HG03108 (cell line): ENCODE measurements at regions not wholly inside any gene's neighbourhood (a gene's known extent, or its start where the extent isn't known, plus 50 kb on each side); places are given as distances from the start of the nearest gene placed in this dataset.
"Not testable (repeated sequence)": the region's sequence is repeated elsewhere in the genome, so short reads cannot be mapped to it uniquely, and the experiment has no call there.

Experiments used
- ATAC-seq: cut with Tn5 transposase; IDR thresholded peaks from one replicate; pipeline ENCODE4 v1.9.1; 2021; ENCODE audit warnings: moderate library complexity; ENCODE audit not compliant: unreplicated experiment

- no peak for ATAC-seq
These were observed 378.4 kb upstream of the NRP1 start for GRCh38 chr10:33712825-33713224.

- ATAC-seq: no peak
These were observed 375.5 kb upstream of the NRP1 start for GRCh38 chr10:33710006-33710405.

- no peak for ATAC-seq
These were observed 374.7 kb upstream of the NRP1 start for GRCh38 chr10:33709008-33709753.

DNA sequence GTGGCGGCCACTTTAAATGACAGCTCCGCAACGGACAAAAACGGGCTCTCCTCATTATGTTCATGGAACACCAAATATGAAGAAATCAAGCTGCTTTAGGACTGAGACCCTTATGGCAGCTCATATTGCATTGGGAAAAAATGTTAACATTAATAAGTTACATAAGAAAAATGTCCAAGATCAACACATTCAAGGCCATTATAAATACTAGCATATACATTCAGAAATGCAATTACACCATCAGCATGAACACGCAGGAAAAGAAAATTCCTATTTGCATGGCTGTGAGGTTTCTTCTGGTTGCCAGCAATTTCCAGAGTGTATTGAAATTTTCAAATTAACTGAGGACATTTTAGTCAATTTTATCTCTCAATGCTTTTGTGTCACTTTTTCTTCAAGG is 374.1 kb upstream of the NRP1 start:
- ATAC-seq: no peak

- ATAC-seq: no peak
These were observed 372.3 kb upstream of the NRP1 start for GRCh38 chr10:33706746-33707145.

DNA sequence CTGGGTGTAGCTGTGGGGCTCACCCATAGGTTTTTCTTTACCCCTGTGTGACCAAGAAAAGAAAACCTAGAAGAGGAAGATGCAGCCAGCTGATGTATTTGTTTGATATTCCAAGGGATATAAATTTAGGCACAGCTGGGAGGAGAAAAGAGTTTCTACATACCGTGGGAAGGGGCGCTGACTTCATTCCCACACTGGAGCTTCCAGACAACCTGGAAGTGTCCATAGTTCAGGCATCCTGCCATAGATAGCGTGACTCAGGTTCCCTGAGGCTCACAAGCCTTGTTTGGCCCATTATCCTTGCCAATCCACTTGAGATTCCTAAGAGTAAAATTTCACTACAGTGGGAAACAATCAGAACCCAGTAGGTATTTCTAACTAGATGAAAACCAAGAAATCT is 371.7 kb upstream of the NRP1 start:
- ATAC-seq: no peak

DNA sequence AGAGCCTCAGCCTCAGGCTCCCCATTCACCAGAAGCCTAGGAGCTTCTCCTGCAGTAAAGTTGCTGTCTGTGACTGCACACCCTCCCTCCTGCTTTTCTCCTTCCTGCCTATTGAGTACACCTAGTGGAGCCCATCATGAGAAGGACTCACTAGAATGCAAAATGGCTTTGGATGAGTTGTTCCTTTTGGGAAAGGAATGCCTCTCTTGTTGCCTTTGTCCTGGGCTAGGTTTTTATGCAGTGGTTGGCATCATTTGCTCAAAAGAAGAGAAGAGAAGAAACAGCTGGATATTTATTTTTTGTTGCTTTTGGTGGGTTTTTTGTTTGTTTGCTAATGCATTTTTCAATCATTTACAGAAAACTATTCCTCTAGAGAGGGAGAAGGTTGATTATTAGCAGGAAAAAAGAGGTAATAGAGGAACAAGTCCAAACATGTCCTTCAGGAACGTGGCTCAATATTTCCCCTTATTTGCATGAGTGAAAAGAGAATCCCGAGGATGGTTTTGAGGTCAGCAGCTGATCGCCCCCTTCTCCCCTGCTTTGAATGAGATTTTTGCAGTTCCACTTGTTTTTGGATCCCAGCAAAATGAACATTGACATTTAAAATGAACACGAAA is 369.9 kb upstream of the NRP1 start:
- ATAC-seq: no peak

GRCh38 chr10:33703501-33704213 is 369.2 kb upstream of the NRP1 start:
- ATAC-seq: no peak

GRCh38 chr10:33698033-33698432 is 363.6 kb upstream of the NRP1 start:
- no peak for ATAC-seq

DNA sequence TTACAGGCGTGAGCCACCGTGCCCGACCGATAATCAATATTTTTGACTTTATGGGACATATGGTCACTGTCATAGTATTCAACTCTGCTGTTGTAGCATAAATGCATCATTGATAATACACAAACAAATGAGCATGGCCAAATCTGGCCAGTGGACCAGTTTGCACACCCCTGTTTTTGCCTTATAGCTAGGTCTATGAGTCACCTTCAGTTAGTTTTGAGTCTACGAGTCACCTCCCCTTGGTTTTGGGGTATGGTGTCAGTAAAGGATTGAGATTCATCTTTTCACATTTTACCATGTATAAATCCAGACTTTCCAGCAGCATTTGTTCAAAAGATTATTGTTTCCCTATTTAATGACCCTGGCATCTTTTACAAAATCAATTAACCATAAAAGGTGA is 362.5 kb upstream of the NRP1 start:
- ATAC-seq: no peak

DNA sequence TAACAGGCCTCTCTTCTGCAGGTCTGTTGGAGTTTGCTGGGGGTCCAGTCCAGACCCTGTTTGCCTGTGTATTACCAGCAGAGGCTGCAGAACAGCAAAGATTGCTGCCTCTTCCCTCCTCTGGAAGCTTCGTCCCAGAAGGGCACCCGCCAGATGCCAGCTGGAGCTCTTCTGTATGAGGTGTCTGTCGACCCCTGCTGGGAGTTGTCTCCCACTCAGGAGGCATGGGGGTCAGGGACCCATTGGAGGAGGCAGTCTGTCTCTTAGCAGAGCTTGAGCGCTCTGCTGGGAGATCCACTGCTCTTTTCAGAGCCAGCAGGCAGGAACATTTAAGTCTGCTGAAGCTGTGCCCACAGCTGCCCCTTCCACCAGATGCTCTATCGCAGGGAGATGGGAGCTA is 361.1 kb upstream of the NRP1 start:
- no peak for ATAC-seq

- ATAC-seq: not testable (repeated sequence)
These were observed 356.1 kb upstream of the NRP1 start for GRCh38 chr10:33690536-33690935.

DNA sequence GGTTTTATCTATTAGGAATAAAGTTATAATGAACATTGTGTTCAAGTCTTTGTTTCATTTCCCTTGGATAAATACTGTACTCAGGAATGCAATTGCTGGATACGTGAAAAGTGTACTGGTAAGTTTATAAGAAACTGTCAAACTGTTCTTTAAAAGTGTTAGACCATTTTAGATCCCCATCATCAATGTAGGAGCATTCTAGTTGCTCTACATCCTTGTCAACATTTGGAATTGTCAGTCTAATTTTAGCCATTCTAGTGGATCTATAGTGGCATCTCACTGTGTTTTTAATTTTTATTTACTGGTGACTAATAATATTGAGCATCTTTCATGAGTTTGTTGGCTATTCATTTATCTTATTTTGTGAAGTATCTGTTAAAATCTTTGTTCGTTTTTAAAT is 354.0 kb upstream of the NRP1 start:
- ATAC-seq: no peak

DNA sequence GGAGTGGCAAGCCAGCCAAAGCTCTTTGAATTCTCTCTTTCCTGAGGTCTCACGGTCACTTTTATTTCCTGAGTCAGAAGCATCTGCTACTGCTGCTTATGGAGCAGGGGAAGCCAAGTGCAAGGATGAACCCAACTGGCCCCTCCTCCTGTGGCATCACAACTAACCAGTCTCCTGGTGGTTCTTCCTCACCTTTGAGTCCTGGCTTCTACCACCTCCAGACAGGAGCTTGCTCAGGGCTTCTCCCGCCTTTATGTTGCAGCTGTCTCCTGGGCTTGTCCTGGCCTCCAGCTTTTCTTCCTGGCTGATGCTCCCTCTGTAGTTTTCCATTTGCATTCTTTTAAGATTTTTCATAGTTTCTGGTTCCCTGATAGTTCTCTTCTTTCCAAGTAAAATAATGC is 349.7 kb upstream of the NRP1 start:
- no peak for ATAC-seq

GRCh38 chr10:33681595-33681994 is 347.1 kb upstream of the NRP1 start:
- ATAC-seq: no peak

DNA sequence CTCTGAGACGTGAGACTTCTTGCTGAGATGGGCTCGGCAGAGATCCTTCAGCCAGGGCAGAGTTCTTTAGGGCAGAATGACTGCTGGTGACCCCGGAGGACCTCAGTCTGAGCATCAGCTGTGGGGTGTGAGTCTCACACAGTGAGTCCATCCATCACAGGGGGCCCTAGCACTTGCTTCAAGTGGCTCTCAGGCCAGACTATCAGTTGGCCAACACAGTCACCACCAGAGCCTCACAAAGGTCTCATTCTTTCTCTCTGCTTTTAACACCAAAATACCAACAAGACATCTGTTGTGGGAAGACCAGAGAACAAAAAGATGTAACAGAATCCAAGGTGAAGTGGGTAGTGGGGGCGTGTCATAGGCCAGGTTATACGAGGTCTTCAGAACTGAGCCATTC is 345.6 kb upstream of the NRP1 start:
- ATAC-seq: no peak

DNA sequence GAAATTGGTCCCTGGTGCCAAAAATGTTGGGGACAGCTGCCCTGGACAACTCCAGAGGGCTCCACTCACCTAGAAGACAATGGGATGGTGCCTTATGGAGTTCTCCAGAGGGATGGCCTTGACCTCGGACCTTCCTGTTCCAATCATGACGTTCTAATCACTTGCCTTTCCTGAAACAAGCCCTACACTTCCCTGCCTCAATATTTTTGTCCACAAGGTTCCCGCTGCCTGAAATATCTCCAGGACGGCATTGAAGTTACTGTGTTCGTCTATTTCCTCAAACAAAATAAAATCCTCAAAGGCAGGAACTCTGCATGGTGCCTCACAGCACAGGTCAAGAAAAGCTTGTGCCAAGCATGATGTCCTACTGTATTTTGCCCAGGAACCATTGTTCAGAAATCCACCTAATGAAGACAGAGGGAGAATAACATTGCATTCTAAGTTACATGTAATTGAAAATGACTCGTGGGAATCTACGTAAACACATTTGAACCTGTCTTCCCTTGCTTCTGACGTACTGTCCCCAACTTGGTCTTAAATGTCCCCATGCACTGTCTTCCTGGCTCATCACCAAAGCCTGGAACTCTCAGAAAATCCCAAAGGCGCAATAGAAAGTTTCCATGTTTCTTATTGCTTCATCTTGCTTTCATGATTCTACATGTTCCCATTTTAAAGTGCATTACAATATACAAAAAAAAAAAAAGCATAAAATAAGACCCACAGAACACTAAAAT is 342.3 kb upstream of the NRP1 start:
- ATAC-seq: no peak

- no peak for ATAC-seq
These were observed 340.6 kb upstream of the NRP1 start for GRCh38 chr10:33674986-33675599.

DNA sequence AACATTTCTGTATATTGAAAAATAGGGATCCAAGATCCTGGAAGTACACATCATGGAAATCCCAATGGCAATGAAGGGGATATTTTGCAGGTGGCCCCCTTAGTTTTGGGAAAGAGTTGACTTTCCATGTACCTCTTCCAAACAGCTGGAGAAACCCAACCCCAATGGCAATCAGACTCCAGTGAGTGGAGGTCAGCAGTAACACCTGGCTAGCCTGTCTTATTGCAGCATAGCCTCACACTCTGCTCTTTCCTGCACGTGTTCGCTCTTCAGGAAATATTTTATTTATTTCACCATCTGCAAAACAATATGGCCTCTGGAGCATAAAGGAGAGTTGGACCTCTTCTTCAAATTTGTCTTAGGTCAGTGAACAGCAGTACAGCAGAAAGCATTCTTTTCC is 340.0 kb upstream of the NRP1 start:
- no peak for ATAC-seq

DNA sequence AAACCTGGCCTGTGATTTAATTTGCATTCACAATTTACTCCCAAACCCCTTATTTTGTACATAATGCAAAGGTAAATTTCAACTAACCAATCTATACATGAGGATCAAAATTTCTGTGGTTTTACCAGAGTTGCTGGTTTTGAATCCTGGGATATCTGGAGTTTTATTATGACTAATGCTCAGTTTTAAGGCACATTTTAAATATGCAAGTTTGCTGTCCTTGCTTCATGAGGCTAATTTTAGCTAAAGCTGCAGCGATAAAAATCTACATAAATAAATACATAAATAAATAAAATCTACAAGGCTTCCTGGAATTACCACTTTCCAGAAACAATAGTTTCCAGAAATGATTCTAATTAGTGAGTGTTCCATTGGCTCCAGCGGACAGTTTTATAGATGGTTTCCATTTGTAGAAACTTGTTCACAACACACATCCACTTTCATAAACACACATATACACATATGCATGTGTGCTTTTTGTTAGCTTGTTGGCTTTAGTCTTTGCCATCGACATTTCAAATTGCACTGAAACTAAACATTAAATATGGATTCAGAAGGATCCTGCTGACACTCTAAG is 339.5 kb upstream of the NRP1 start:
- no peak for ATAC-seq

DNA sequence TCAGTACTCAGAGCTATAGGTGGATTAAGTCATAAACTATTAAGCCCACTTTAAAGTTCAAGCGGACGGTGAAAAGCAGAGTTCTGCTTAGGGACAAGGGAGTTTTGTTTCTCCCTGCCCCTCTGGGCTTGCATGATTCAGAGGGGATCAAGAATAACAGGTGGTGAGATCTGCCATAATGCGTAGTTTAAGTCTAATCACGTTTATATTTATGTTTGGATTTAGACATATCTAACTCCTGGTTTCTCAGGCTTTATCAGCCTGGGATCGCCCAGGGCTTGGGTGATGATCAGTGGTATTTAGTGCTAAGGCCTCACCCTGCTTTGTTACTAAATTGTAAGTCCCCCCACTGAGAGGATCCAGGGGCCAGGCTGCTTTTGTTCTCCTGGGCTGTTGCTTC is 335.4 kb upstream of the NRP1 start:
- no peak for ATAC-seq
